Heart left ventricle (tissue), 13 donors: ENCODE measurements at regions not wholly inside any gene's neighbourhood (a gene's known extent, or its start where the extent isn't known, plus 50 kb on each side); places are given as distances from the start of the nearest gene placed in this dataset.

Source experiments
- CTCF ChIP-seq, 12 donors: fragments of 200-600 bp; sonication (generic) in 4 of 12; IDR thresholded peaks; one replicate each; pipeline versions ENCODE4 v1.5.0 to v1.8.0; 2018 to 2022; ENCODE audit warnings: antibody characterized with exemption in 12 of 12, mild to moderate bottlenecking in 5 of 12
- POLR2A ChIP-seq, 2 donors: fragments of 450-650 bp; IDR thresholded peaks; one replicate each; pipeline ENCODE4 v1.6.1; 2017; ENCODE audit warnings: antibody characterized with exemption in 2 of 2, mild to moderate bottlenecking in 2 of 2, moderate library complexity in 2 of 2
- donor health status: ischemic (EF 13 %, LVEDD 7.1; RV severe dilation, severe dysfunction).
- donor health status: DM: no; HTN: yes; CAD: no.
- donor health status: DM: no; HTN: no; CAD: no.
- donor health status: ischemic (EF 25% LVEDD 6.9; RV normal size, moderate dysfunction).
- donor health status: ischemic (EF 25% LVEDD 5.7; RV mildly dilated, moderate dysfunction).
- donor health status: ischemic (EF 35%, LVEDD 5.7; RV mildly dilated, moderate dysfunction).
- donor health status: nonischemic (EF 11% LVEDD 7.7; RV severe dilation, severe dysfunction).
- donor health status: DM: yes; HTN: yes; CAD: no.
- donor health status: PGD.
- donor health status: ischemic (EF 29% LVEDD 5.4; RV normal size, mild dysfunction).
- donor health status: nonischemic (EF 23%, LVEDD 6.1; RV moderate dilation, normal function).

GRCh38 chr5:133827830-133828229 is 140.6 kb downstream of the C5orf15 start:
- TF ChIP-seq CTCF (IDR thresholded peaks at IDR 0.05) (no peak), POLR2A (IDR thresholded peaks at IDR 0.05) (no peak)
